HG03159 (cell line): ENCODE measurements at regions not wholly inside any gene's neighbourhood (a gene's known extent, or its start where the extent isn't known, plus 50 kb on each side); places are given as distances from the start of the nearest gene placed in this dataset.
"Not testable (repeated sequence)": the region's sequence is repeated elsewhere in the genome, so short reads cannot be mapped to it uniquely, and the experiment has no call there.

Experiments
- ATAC-seq: cut with Tn5 transposase; IDR thresholded peaks from one replicate; pipeline ENCODE4 v1.9.1; 2021; ENCODE audit warnings: mild to moderate bottlenecking, moderate library complexity; ENCODE audit not compliant: unreplicated experiment

GRCh38 chr6:140649502-140649901 lies 1275.1 kb upstream of the CITED2 start:
- not testable (repeated sequence) for ATAC-seq

- ATAC-seq: not testable (repeated sequence)
Observed at GRCh38 chr6:140647322-140647721, 1272.9 kb upstream of the CITED2 start.

GRCh38 chr6:140644017-140644416 lies 1269.6 kb upstream of the CITED2 start:
- ATAC-seq: no peak

GRCh38 chr6:140641412-140641811 lies 1267.0 kb upstream of the CITED2 start:
- peak; percentile 86 for ATAC-seq

- peak; percentile 10 for ATAC-seq
Observed at GRCh38 chr6:140636908-140637402, 1262.5 kb upstream of the CITED2 start.

GRCh38 chr6:140636271-140636907 lies 1261.9 kb upstream of the CITED2 start:
- ATAC-seq: peak; percentile 63

GRCh38 chr6:140627002-140627401 lies 1252.6 kb upstream of the CITED2 start:
- no peak for ATAC-seq

- no peak for ATAC-seq
Observed at GRCh38 chr6:140623498-140623897, 1249.0 kb upstream of the CITED2 start.

- ATAC-seq: no peak
Observed at GRCh38 chr6:140620496-140620895, 1246.0 kb upstream of the CITED2 start.

- no peak for ATAC-seq
Observed at GRCh38 chr6:140609956-140610355, 1235.5 kb upstream of the CITED2 start.

GRCh38 chr6:140609321-140609720 lies 1234.9 kb upstream of the CITED2 start:
- no peak for ATAC-seq

- no peak for ATAC-seq
Observed at GRCh38 chr6:140604786-140605185, 1230.3 kb upstream of the CITED2 start.

- ATAC-seq: no peak
Observed at GRCh38 chr6:140602431-140603248, 1228.2 kb upstream of the CITED2 start.

GRCh38 chr6:140601021-140601808 lies 1226.8 kb upstream of the CITED2 start:
- no peak for ATAC-seq

GRCh38 chr6:140599916-140600315 lies 1225.5 kb upstream of the CITED2 start:
- no peak for ATAC-seq

- ATAC-seq: no peak
Observed at GRCh38 chr6:140597181-140597580, 1222.7 kb upstream of the CITED2 start.

- ATAC-seq: no peak
Observed at GRCh38 chr6:140594806-140595128, 1220.3 kb upstream of the CITED2 start.

GRCh38 chr6:140592877-140593276 lies 1218.4 kb upstream of the CITED2 start:
- ATAC-seq: no peak

- no peak for ATAC-seq
Observed at GRCh38 chr6:140590641-140591040, 1216.2 kb upstream of the CITED2 start.

GRCh38 chr6:140586426-140587061 lies 1212.1 kb upstream of the CITED2 start:
- ATAC-seq: peak; percentile 87

GRCh38 chr6:140581601-140582000 lies 1207.2 kb upstream of the CITED2 start:
- no peak for ATAC-seq
